ENCODE measurements at regions not wholly inside any gene's neighbourhood (a gene's known extent, or its start where the extent isn't known, plus 50 kb on each side); places are given as distances from the start of the nearest gene placed in this dataset.

GRCh38 chr4:137740141-137740540 is 207.8 kb upstream of the PCDH18 start:
- no peaks in the 10 kb centered on the region for H3K36me3 ChIP-seq (ENCODE audit: control insufficient read depth, insufficient read depth, low read length)
- H3K27me3 ChIP-seq (ENCODE audit: control insufficient read depth, insufficient read depth, low read length) = no peaks in the 10 kb centered on the region
- no CpG with 5 or more reads among the region's 1 CpG for WGBS, 2 experiments (ENCODE audit: extremely low coverage in 2 of 2, insufficient read length in 1 of 2)
- no peak overlapping the region for H4K91ac ChIP-seq (ENCODE audit: insufficient read depth, low read depth, low read length)
- H3K4me1 ChIP-seq (ENCODE audit: control insufficient read depth, insufficient read depth, low read length) = no peaks in the 10 kb centered on the region
- no peak overlapping the region for H2BK15ac ChIP-seq (ENCODE audit: low read depth, low read length)
- no peak for TF ChIP-seq MAZ (IDR thresholded peaks at IDR 0.05; ENCODE audit: borderline replicate concordance, low read depth, low read length)
- no peak for TF ChIP-seq ELK1 (IDR thresholded peaks at IDR 0.05; ENCODE audit: borderline replicate concordance, low read depth, low read length)
- TF ChIP-seq NFE2L2 (IDR thresholded peaks at IDR 0.05; ENCODE audit: low read depth, low read length) = no peak
- no peak for TF ChIP-seq CHD1 (IDR thresholded peaks at IDR 0.05; ENCODE audit: low read depth, low read length)
- no peak overlapping the region for H3K9ac ChIP-seq (ENCODE audit: low read depth, low read length)
- no peak overlapping the region for H2AFZ ChIP-seq (replicated peaks; ENCODE audit: low read length, poor library complexity)
- H3K23ac ChIP-seq (ENCODE audit: low read depth, low read length) = no peak overlapping the region
- H2AK9ac ChIP-seq (replicated peaks; ENCODE audit: low read depth, low read length, poor library complexity) = no peak overlapping the region
- ATAC-seq (ENCODE audit: low read depth) (peak; percentile 24; the same call in 1 of the 2 replicates), DNase-seq (peak; percentile 18)
- no peak overlapping the region for H2BK20ac ChIP-seq (ENCODE audit: low read depth, low read length)
- intact Hi-C loops (cut with micrococcal nuclease) (no loop called here), dilution Hi-C loops (cut with HindIII; ENCODE audit: low sequenced_read_pairs, unreplicated experiment) (no loop called here), in situ Hi-C loops (cut with MboI; ENCODE audit: low sequenced_read_pairs) (no loop called here)
- no peak overlapping the region for H3K4me3 ChIP-seq (ENCODE audit: insufficient read depth, low read depth, low read length)
- no peak overlapping the region for H3K14ac ChIP-seq (replicated peaks; ENCODE audit: low read depth, low read length)
- H3K18ac ChIP-seq (ENCODE audit: low read depth, low read length) = no peak overlapping the region
- ChIA-PET POLR2A (ENCODE audit: unreplicated experiment) (no interaction called here), CTCF (no interaction called here)
- BruUV-seq (replicated peaks) = no TSS peak
- no peak overlapping the region for H4K5ac ChIP-seq (ENCODE audit: low read depth, low read length)
- H3K9me3 ChIP-seq (ENCODE audit: control insufficient read depth, insufficient read depth, low read length) = no peaks in the 10 kb centered on the region
- no peaks in the 10 kb centered on the region for H4K20me1 ChIP-seq (ENCODE audit: insufficient read depth, low read length)
- no peak overlapping the region for H3K27ac ChIP-seq (ENCODE audit: insufficient read depth, low read length)
- 0 out of 2 replicates have a peak, but pooled peaks cover 2% of the 10 kb centered on the region for H3K9me1 ChIP-seq (ENCODE audit: insufficient read depth, low read length)
- H4K8ac ChIP-seq (ENCODE audit: low read depth in 2 of 2, low read length in 2 of 2) = no peak overlapping the region; a peak in 1 of 4 replicates
- peak overlapping the region; percentile 54 for H2BK5ac ChIP-seq (ENCODE audit: low read depth, low read length, poor library complexity, severe bottlenecking)
- no peaks in the 10 kb centered on the region for H3K79me1 ChIP-seq (ENCODE audit: low read depth in 1 of 2, low read length in 2 of 2)
- no peak overlapping the region for H2AK5ac ChIP-seq (ENCODE audit: low read depth, low read length)
- no peak overlapping the region; the same call in 1 of the 2 replicates for H3K56ac ChIP-seq (ENCODE audit: extremely low read depth, insufficient read depth, low read length)
- no peak overlapping the region for H3K4ac ChIP-seq (ENCODE audit: low read depth, low read length)
- no peak overlapping the region for H2BK120ac ChIP-seq (ENCODE audit: low read depth, low read length)
- no peak overlapping the region for H3K4me2 ChIP-seq (ENCODE audit: low read depth, low read length)

Data from IMR-90 (cell line).